Lung (tissue), 11 donors: ENCODE measurements at regions not wholly inside any gene's neighbourhood (a gene's known extent, or its start where the extent isn't known, plus 50 kb on each side); places are given as distances from the start of the nearest gene placed in this dataset.

Experiments
- ATAC-seq: fragments of 200-7000 bp; cut with Tn5 transposase; one replicate; pipeline ENCODE4 v1.9.1; 2020; ENCODE audit warnings: moderate number of reproducible peaks; ENCODE audit not compliant: insufficient read depth, low FRiP score
- DNase-seq, 3 donors: peaks; one replicate each; pipeline ENCODE4 v3.0.0-alpha.2; 2013 to 2017
- H3K27ac ChIP-seq, 2 donors: one replicate each; pipeline ENCODE4 v1.5.1; 2013; ENCODE audit warnings: mild to moderate bottlenecking in 2 of 2, moderate library complexity in 2 of 2, control low read depth in 1 of 2, inconsistent platforms in 1 of 2, low read depth in 1 of 2, low read length in 1 of 2
- H3K27me3 ChIP-seq, 3 donors: one replicate each; pipeline ENCODE4 v1.5.1; 2013; ENCODE audit warnings: low read length in 2 of 3; ENCODE audit not compliant: control insufficient read depth in 3 of 3, insufficient read depth in 3 of 3
- H3K36me3 ChIP-seq, 4 donors: one replicate each; pipeline ENCODE4 v1.5.1; 2013; ENCODE audit warnings: low read length in 4 of 4, mild to moderate bottlenecking in 1 of 4, moderate library complexity in 1 of 4; ENCODE audit not compliant: control insufficient read depth in 4 of 4, insufficient read depth in 4 of 4
- H3K4me1 ChIP-seq, 5 donors: one replicate each; pipeline ENCODE4 v1.5.1; 2013; ENCODE audit warnings: low read length in 5 of 5, mild to moderate bottlenecking in 2 of 5, moderate library complexity in 1 of 5; ENCODE audit not compliant: control insufficient read depth in 5 of 5, insufficient read depth in 5 of 5
- H3K4me3 ChIP-seq: one replicate; pipeline ENCODE4 v1.5.1; 2013; ENCODE audit warnings: mild to moderate bottlenecking, control low read depth, moderate library complexity
- H3K9ac ChIP-seq, 2 donors: one replicate each; pipeline ENCODE4 v1.5.1; 2013; ENCODE audit warnings: low read length in 2 of 2, control low read depth in 1 of 2; ENCODE audit not compliant: insufficient read depth in 1 of 2
- H3K9me3 ChIP-seq, 4 donors: one replicate each; pipeline ENCODE4 v1.5.1; 2013; ENCODE audit warnings: low read length in 3 of 4, mild to moderate bottlenecking in 1 of 4, moderate library complexity in 1 of 4; ENCODE audit not compliant: control insufficient read depth in 4 of 4, insufficient read depth in 3 of 4
- WGBS, 2 donors: extraction: QIAGEN DNeasy Blood & Tissue Kit; methylation state at CpG; one replicate each; pipeline ENCODE4 v1.1.7; 2013; 5-methylcytosine and 5-hydroxymethylcytosine counted together
- TF ChIP-seq, protein P1 (sequence below): IDR thresholded peaks from 2 replicates; pipeline ENCODE4 v1.5.1; 2012; ENCODE audit warnings: mild to moderate bottlenecking; ENCODE audit errors: control extremely low read depth, extremely low read depth
- donor health status: control.
- donor health status: control.
- donor health status: Bipolar disorder and iron deficiency.
- donor health status: healthy.
- donor health status: DM: yes; HTN: yes; CAD: no.

GRCh38 chrX:99494668-99495067 lies 915.4 kb downstream of the PCDH19 start:
- Histone ChIP-seq H3K9ac (no peak overlapping the region), H3K27me3 (no peaks in the 10 kb centered on the region), H3K36me3 (no peaks in the 10 kb centered on the region), H3K4me1 (no peaks in the 10 kb centered on the region), H3K4me3 (no peak overlapping the region), H3K27ac (no peak overlapping the region), H3K9me3 (peaks cover 0 to 12% (median 0%) of the 10 kb centered on the region in 4 donors)
- DNase-seq (no peak), ATAC-seq (no peak)
- 82 to 86% methylated on average over 2 of the region's 2 CpGs for WGBS, 2 donors
- TF ChIP-seq, protein P1, sequence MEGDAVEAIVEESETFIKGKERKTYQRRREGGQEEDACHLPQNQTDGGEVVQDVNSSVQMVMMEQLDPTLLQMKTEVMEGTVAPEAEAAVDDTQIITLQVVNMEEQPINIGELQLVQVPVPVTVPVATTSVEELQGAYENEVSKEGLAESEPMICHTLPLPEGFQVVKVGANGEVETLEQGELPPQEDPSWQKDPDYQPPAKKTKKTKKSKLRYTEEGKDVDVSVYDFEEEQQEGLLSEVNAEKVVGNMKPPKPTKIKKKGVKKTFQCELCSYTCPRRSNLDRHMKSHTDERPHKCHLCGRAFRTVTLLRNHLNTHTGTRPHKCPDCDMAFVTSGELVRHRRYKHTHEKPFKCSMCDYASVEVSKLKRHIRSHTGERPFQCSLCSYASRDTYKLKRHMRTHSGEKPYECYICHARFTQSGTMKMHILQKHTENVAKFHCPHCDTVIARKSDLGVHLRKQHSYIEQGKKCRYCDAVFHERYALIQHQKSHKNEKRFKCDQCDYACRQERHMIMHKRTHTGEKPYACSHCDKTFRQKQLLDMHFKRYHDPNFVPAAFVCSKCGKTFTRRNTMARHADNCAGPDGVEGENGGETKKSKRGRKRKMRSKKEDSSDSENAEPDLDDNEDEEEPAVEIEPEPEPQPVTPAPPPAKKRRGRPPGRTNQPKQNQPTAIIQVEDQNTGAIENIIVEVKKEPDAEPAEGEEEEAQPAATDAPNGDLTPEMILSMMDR = no peak

GRCh38 chrX:99480728-99481127 lies 929.3 kb downstream of the PCDH19 start:
- no peak for ATAC-seq
- no peak for DNase-seq
- Histone ChIP-seq H3K36me3 (no peaks in the 10 kb centered on the region), H3K27me3 (peaks cover 0 to 2% (median 0%) of the 10 kb centered on the region in 3 donors), H3K4me3 (no peak overlapping the region), H3K27ac (no peak overlapping the region), H3K9me3 (no peaks in the 10 kb centered on the region), H3K4me1 (no peaks in the 10 kb centered on the region), H3K9ac (no peak overlapping the region)
- 48 to 95% methylated on average over 1 of the region's 1 CpG for WGBS, 2 donors
- TF ChIP-seq, protein P1 = no peak

GRCh38 chrX:99469439-99469838 lies 940.6 kb downstream of the PCDH19 start:
- ATAC-seq (no peak), DNase-seq (no peak)
- H3K27ac ChIP-seq = no peak overlapping the region
- H3K36me3 ChIP-seq = no peaks in the 10 kb centered on the region
- no peaks in the 10 kb centered on the region for H3K4me1 ChIP-seq
- no peak overlapping the region for H3K9ac ChIP-seq
- WGBS, 2 donors = 65 to 92% methylated on average over 3 of the region's 3 CpGs
- H3K9me3 ChIP-seq = no peaks in the 10 kb centered on the region
- TF ChIP-seq, protein P1 = no peak
- H3K27me3 ChIP-seq = peaks cover 0 to 8% (median 4%) of the 10 kb centered on the region in 3 donors
- H3K4me3 ChIP-seq = no peak overlapping the region

- ATAC-seq (no peak), DNase-seq (no peak)
- TF ChIP-seq, protein P1 = no peak
- H3K4me3 ChIP-seq = no peak overlapping the region
- H3K27ac ChIP-seq = no peak overlapping the region
- 51 to 89% methylated on average over 5 of the region's 5 CpGs for WGBS, 2 donors
- no peaks in the 10 kb centered on the region for H3K9me3 ChIP-seq
- H3K4me1 ChIP-seq = no peaks in the 10 kb centered on the region
- H3K36me3 ChIP-seq = no peaks in the 10 kb centered on the region
- peaks cover 0 to 10% (median 4%) of the 10 kb centered on the region in 3 donors for H3K27me3 ChIP-seq
- no peak overlapping the region for H3K9ac ChIP-seq
Observed at GRCh38 chrX:99468993-99469392, 941.1 kb downstream of the PCDH19 start.
